HCT116 (cell line): ENCODE measurements at regions not wholly inside any gene's neighbourhood (a gene's known extent, or its start where the extent isn't known, plus 50 kb on each side); places are given as distances from the start of the nearest gene placed in this dataset.
A peak's percentile ranks its signal among the peaks of the same experiment; 100 is the strongest.

Experiments
- ATAC-seq: fragments of 200-7000 bp; cut with Tn5 transposase; 2 replicates; pipeline ENCODE4 v1.9.1; 2020; ENCODE audit warnings: mild to moderate bottlenecking, moderate library complexity
- BruUV-seq: library from RNA; stranded (reverse); fragments of 400-500 nt; replicated peaks from 2 replicates; lab custom pipeline; 2021; lab: Mats Ljungman, UMichigan
- CTCF ChIA-PET: fragments of 300-600 bp; sonication (Branson Sonifier 250); formaldehyde crosslinking; loops from one replicate; lab custom pipeline; 2021; ENCODE audit warnings: antibody characterized with exemption; lab: Charles Lee
- POLR2A ChIA-PET: fragments of 300-600, 350-600 bp; sonication (Branson Sonifier 250); formaldehyde crosslinking; loops from one replicate; lab custom pipeline; 2021; ENCODE audit warnings: antibody characterized with exemption; lab: Charles Lee
- RAD21 ChIA-PET, 2 experiments: fragments of 300-600 bp; sonication (Branson Sonifier 250); formaldehyde crosslinking; loops; one replicate each; lab custom pipeline; 2023; ENCODE audit warnings: low total read pairs in 2 of 2; ENCODE audit not compliant: uncharacterized antibody in 2 of 2, unreplicated experiment in 2 of 2, low non-redundant PET in 1 of 2; lab: Charles Lee
- DNase-seq: peaks from one replicate; pipeline ENCODE4 v3.0.0-alpha.2; 2010; ENCODE audit warnings: low read depth, low spot score
- H2AFZ ChIP-seq: fragments of 200-600 bp; shearing (Covaris generic), sonication (generic); 2 replicates; pipeline ENCODE4 v1.6.1; 2017; ENCODE audit warnings: low read depth, mixed run types, mixed read lengths, antibody characterized with exemption, low read length; ENCODE audit not compliant: poor library complexity, severe bottlenecking
- H3K27ac ChIP-seq: 2 replicates; pipeline ENCODE4 v1.5.1; 2012; ENCODE audit warnings: low read depth, low read length
- H3K27me3 ChIP-seq: fragments of 200-600 bp; sonication (generic); 2 replicates; pipeline ENCODE4 v1.6.1; 2016; ENCODE audit warnings: mixed run types, low read length, mixed read lengths; ENCODE audit not compliant: insufficient read depth
- H3K36me3 ChIP-seq, 2 experiments: fragments of 200-500 bp in 1 of 2; fragments of 200-600 bp in 1 of 2; sonication (Bioruptor generic) in 1 of 2; sonication (generic) in 1 of 2; 2 replicates each; pipeline versions ENCODE4 v1.5.1 to v1.6.1; 2014 to 2016; ENCODE audit warnings: low read length in 2 of 2, inconsistent platforms in 1 of 2, mixed read lengths in 1 of 2, mixed run types in 1 of 2; ENCODE audit not compliant: insufficient read depth in 2 of 2, control insufficient read depth in 1 of 2
- H3K4me1 ChIP-seq, 2 experiments: fragments of 200-600 bp in 1 of 2; sonication (generic) in 1 of 2; 2 replicates each; pipeline versions ENCODE4 v1.5.1 to v1.6.1; 2012 to 2017; ENCODE audit warnings: low read length in 2 of 2, inconsistent platforms in 1 of 2, mild to moderate bottlenecking in 1 of 2, mixed read lengths in 1 of 2, mixed run types in 1 of 2, moderate library complexity in 1 of 2; ENCODE audit not compliant: insufficient read depth in 2 of 2, control insufficient read depth in 1 of 2
- H3K4me2 ChIP-seq: fragments of 200-600 bp; sonication (generic); 2 replicates; pipeline ENCODE4 v1.6.1; 2017; ENCODE audit warnings: mixed run types, low read length, mixed read lengths
- H3K4me3 ChIP-seq, 2 experiments: fragments of 200-600 bp in 1 of 2; sonication (generic) in 1 of 2; replicated peaks in 1 of 2; 2 replicates each; pipeline ENCODE4 v1.5.1; 2011 to 2016; ENCODE audit warnings: low read length in 2 of 2, control low read depth in 1 of 2, low read depth in 1 of 2, mild to moderate bottlenecking in 1 of 2, mixed read lengths in 1 of 2, mixed run types in 1 of 2
- H3K79me2 ChIP-seq: fragments of 200-600 bp; sonication (generic); 2 replicates; pipeline ENCODE4 v1.6.1; 2017; ENCODE audit warnings: mild to moderate bottlenecking, mixed run types, low read length, moderate library complexity, mixed read lengths; ENCODE audit not compliant: insufficient read depth
- H3K9ac ChIP-seq: fragments of 200-600 bp; sonication (generic); 2 replicates; pipeline ENCODE4 v1.6.1; 2016; ENCODE audit warnings: low read length, mixed read lengths
- H3K9me2 ChIP-seq: fragments of 200-600 bp; sonication (generic), shearing (Covaris generic); 2 replicates; pipeline ENCODE4 v1.6.1; 2017; ENCODE audit warnings: mixed run types, mild to moderate bottlenecking, moderate library complexity; ENCODE audit not compliant: insufficient read depth
- H3K9me3 ChIP-seq, 2 experiments: fragments of 200-500 bp in 1 of 2; fragments of 200-600 bp in 1 of 2; sonication (Bioruptor generic) in 1 of 2; sonication (generic) in 1 of 2; 2 replicates each; pipeline ENCODE4 v1.6.1; 2014 to 2017; ENCODE audit warnings: low read length in 2 of 2, mixed read lengths in 2 of 2, inconsistent platforms in 1 of 2, low read depth in 1 of 2, mild to moderate bottlenecking in 1 of 2, mixed run types in 1 of 2, moderate library complexity in 1 of 2; ENCODE audit not compliant: control insufficient read depth in 1 of 2, insufficient read depth in 1 of 2
- H4K20me1 ChIP-seq: fragments of 200-600 bp; sonication (generic), shearing (Covaris generic); 2 replicates; pipeline ENCODE4 v1.6.1; 2017; ENCODE audit warnings: mixed run types, mild to moderate bottlenecking, moderate library complexity; ENCODE audit not compliant: insufficient read depth
- ATF3 ChIP-seq: IDR thresholded peaks from 2 replicates; pipeline ENCODE4 v1.6.1; 2012
- EGR1 ChIP-seq: IDR thresholded peaks from 2 replicates; pipeline ENCODE4 v1.6.1; 2012; ENCODE audit warnings: low read depth
- FOSL1 ChIP-seq: IDR thresholded peaks from 2 replicates; pipeline ENCODE4 v1.6.1; 2012; ENCODE audit warnings: low read depth
- JUND ChIP-seq: IDR thresholded peaks from 2 replicates; pipeline ENCODE4 v1.6.1; 2012
- MAX ChIP-seq: IDR thresholded peaks from 2 replicates; pipeline ENCODE4 v1.6.1; 2012
- SP1 ChIP-seq: IDR thresholded peaks from 2 replicates; pipeline ENCODE4 v1.6.1; 2012; ENCODE audit warnings: low read depth
- YY1 ChIP-seq: IDR thresholded peaks from 2 replicates; pipeline ENCODE4 v1.6.1; 2011; ENCODE audit warnings: low read length, low read depth, moderate library complexity, mild to moderate bottlenecking; ENCODE audit not compliant: insufficient replicate concordance; ENCODE audit errors: extremely low read depth
- intact Hi-C: fragments of 100-400 bp; cut with micrococcal nuclease; formaldehyde crosslinking; loops from 2 replicates; pipeline ENCODE4 v1.10.0; 2022

- H3K9me3 ChIP-seq = no peaks in the 10 kb centered on the region
- H3K4me3 ChIP-seq = no peak overlapping the region
- no TSS peak for BruUV-seq
- no peaks in the 10 kb centered on the region for H4K20me1 ChIP-seq
- no peak overlapping the region for H3K9ac ChIP-seq
- ATAC-seq (no peak), DNase-seq (no peak)
- no peak overlapping the region for H3K4me2 ChIP-seq
- 0 out of 4 replicates have a peak, but pooled peaks cover 0 to 2% of the 10 kb centered on the region in 2 experiments for H3K36me3 ChIP-seq
- H3K27ac ChIP-seq = no peak overlapping the region
- ChIA-PET POLR2A (no interaction called here), RAD21 (no interaction called here), CTCF (interaction anchor here (0.6 to 3.2 kb wide), 2 partner anchors 31 to 50 kb away, joined by 3 to 14 read pairs; no protein-coding TSS in a partner anchor)
- peaks cover 19% of the 10 kb centered on the region for H3K79me2 ChIP-seq
- H3K9me2 ChIP-seq = no peaks in the 10 kb centered on the region
- TF ChIP-seq EGR1 = no peak
- no peaks in the 10 kb centered on the region for H3K27me3 ChIP-seq
- intact Hi-C loops = loop anchor here (5.0 kb wide), 1 partner anchor 49 kb away; no protein-coding TSS in a partner anchor
- H3K4me1 ChIP-seq = peaks cover 16 to 39% of the 10 kb centered on the region in 2 experiments
- no peak overlapping the region for H2AFZ ChIP-seq
Measured at GRCh38 chr9:121596515-121596914, 54.9 kb upstream of the DAB2IP start.

GRCh38 chr9:121597698-121598166, 53.7 kb upstream of the DAB2IP start:
- Histone ChIP-seq H3K27ac (peak overlapping the region; percentile 95), H3K9ac (peak overlapping the region; percentile 87), H2AFZ (peak overlapping the region; percentile 71), H3K36me3 (0 out of 4 replicates have a peak, but pooled peaks cover 0 to 2% of the 10 kb centered on the region in 2 experiments), H3K9me2 (no peaks in the 10 kb centered on the region), H3K4me2 (peak overlapping the region; percentile 100), H4K20me1 (no peaks in the 10 kb centered on the region), H3K27me3 (no peaks in the 10 kb centered on the region), H3K9me3 (no peaks in the 10 kb centered on the region), H3K4me3 (peak overlapping the region; percentile 71 to 88), H3K79me2 (peaks cover 28% of the 10 kb centered on the region), H3K4me1 (peaks cover 16 to 39% of the 10 kb centered on the region in 2 experiments)
- ChIA-PET RAD21 (interaction anchor here in 1 of 2 experiments (1.3 kb wide), 1 partner anchor 52 kb away, joined by 3 read pairs; no protein-coding TSS in a partner anchor), CTCF (interaction anchor here (0.6 to 3.2 kb wide), 5 partner anchors 12 to 51 kb away, joined by 3 to 18 read pairs (median 9); no protein-coding TSS in a partner anchor), POLR2A (interaction anchor here (0.8 to 1.0 kb wide), 2 partner anchors 14 to 15 kb away, joined by 3 read pairs; no protein-coding TSS in a partner anchor)
- no TSS peak for BruUV-seq
- intact Hi-C loops = loop anchor here (5.0 kb wide), 1 partner anchor 50 kb away; no protein-coding TSS in a partner anchor
- DNase-seq = no peak
- TF ChIP-seq EGR1 = no peak
- TF ChIP-seq FOSL1 = no peak
- no peak for TF ChIP-seq YY1
- TF ChIP-seq JUND = no peak
- no peak for TF ChIP-seq MAX
- no peak for TF ChIP-seq ATF3
- TF ChIP-seq SP1 = no peak
- ATAC-seq = peak; percentile 3
